Lung (tissue), 11 donors: ENCODE measurements at regions not wholly inside any gene's neighbourhood (a gene's known extent, or its start where the extent isn't known, plus 50 kb on each side); places are given as distances from the start of the nearest gene placed in this dataset.
"Not testable (repeated sequence)": the region's sequence is repeated elsewhere in the genome, so short reads cannot be mapped to it uniquely, and the experiment has no call there.

Source experiments
- ATAC-seq: fragments of 200-7000 bp; cut with Tn5 transposase; one replicate; pipeline ENCODE4 v1.9.1; 2020; ENCODE audit warnings: moderate number of reproducible peaks; ENCODE audit not compliant: insufficient read depth, low FRiP score
- DNase-seq, 3 donors: peaks; one replicate each; pipeline ENCODE4 v3.0.0-alpha.2; 2013 to 2017
- H3K27ac ChIP-seq, 2 donors: one replicate each; pipeline ENCODE4 v1.5.1; 2013; ENCODE audit warnings: mild to moderate bottlenecking in 2 of 2, moderate library complexity in 2 of 2, control low read depth in 1 of 2, inconsistent platforms in 1 of 2, low read depth in 1 of 2, low read length in 1 of 2
- H3K27me3 ChIP-seq, 3 donors: one replicate each; pipeline ENCODE4 v1.5.1; 2013; ENCODE audit warnings: low read length in 2 of 3; ENCODE audit not compliant: control insufficient read depth in 3 of 3, insufficient read depth in 3 of 3
- H3K36me3 ChIP-seq, 4 donors: one replicate each; pipeline ENCODE4 v1.5.1; 2013; ENCODE audit warnings: low read length in 4 of 4, mild to moderate bottlenecking in 1 of 4, moderate library complexity in 1 of 4; ENCODE audit not compliant: control insufficient read depth in 4 of 4, insufficient read depth in 4 of 4
- H3K4me1 ChIP-seq, 5 donors: one replicate each; pipeline ENCODE4 v1.5.1; 2013; ENCODE audit warnings: low read length in 5 of 5, mild to moderate bottlenecking in 2 of 5, moderate library complexity in 1 of 5; ENCODE audit not compliant: control insufficient read depth in 5 of 5, insufficient read depth in 5 of 5
- H3K4me3 ChIP-seq: one replicate; pipeline ENCODE4 v1.5.1; 2013; ENCODE audit warnings: mild to moderate bottlenecking, control low read depth, moderate library complexity
- H3K9ac ChIP-seq, 2 donors: one replicate each; pipeline ENCODE4 v1.5.1; 2013; ENCODE audit warnings: low read length in 2 of 2, control low read depth in 1 of 2; ENCODE audit not compliant: insufficient read depth in 1 of 2
- H3K9me3 ChIP-seq, 4 donors: one replicate each; pipeline ENCODE4 v1.5.1; 2013; ENCODE audit warnings: low read length in 3 of 4, mild to moderate bottlenecking in 1 of 4, moderate library complexity in 1 of 4; ENCODE audit not compliant: control insufficient read depth in 4 of 4, insufficient read depth in 3 of 4
- CTCF ChIP-seq: IDR thresholded peaks from 2 replicates; pipeline ENCODE4 v1.5.1; 2012; ENCODE audit warnings: mild to moderate bottlenecking; ENCODE audit errors: control extremely low read depth, extremely low read depth
- WGBS, 2 donors: extraction: QIAGEN DNeasy Blood & Tissue Kit; methylation state at CpG; one replicate each; pipeline ENCODE4 v1.1.7; 2013; 5-methylcytosine and 5-hydroxymethylcytosine counted together
- donor health status: control.
- donor health status: control.
- donor health status: Bipolar disorder and iron deficiency.
- donor health status: healthy.
- donor health status: DM: yes; HTN: yes; CAD: no.

GRCh38 chr14:29982171-29982570, 54.5 kb upstream of the PRKD1 start:
- Histone ChIP-seq H3K27me3 (no peaks in the 10 kb centered on the region), H3K4me1 (no peaks in the 10 kb centered on the region), H3K4me3 (no peak overlapping the region), H3K9me3 (no peaks in the 10 kb centered on the region), H3K36me3 (no peaks in the 10 kb centered on the region), H3K27ac (no peak overlapping the region), H3K9ac (no peak overlapping the region)
- DNase-seq (no peak), ATAC-seq (no peak)
- WGBS, 2 donors: 90 to 91% methylated on average over 1 of the region's 1 CpG
- TF ChIP-seq CTCF: no peak

GRCh38 chr14:29982993-29983392, 55.3 kb upstream of the PRKD1 start:
- no peak for ATAC-seq
- Histone ChIP-seq H3K4me1 (no peaks in the 10 kb centered on the region), H3K27ac (no peak overlapping the region), H3K36me3 (no peaks in the 10 kb centered on the region), H3K9ac (no peak overlapping the region), H3K9me3 (no peaks in the 10 kb centered on the region), H3K4me3 (no peak overlapping the region), H3K27me3 (no peaks in the 10 kb centered on the region)
- no peak for DNase-seq
- TF ChIP-seq CTCF: no peak
- 64 to 90% methylated on average over 1 of the region's 1 CpG for WGBS, 2 donors

- not testable (repeated sequence) for H3K4me1 ChIP-seq, DNase-seq, H3K27me3 ChIP-seq, H3K27ac ChIP-seq, ATAC-seq, H3K9ac ChIP-seq, H3K4me3 ChIP-seq, H3K9me3 ChIP-seq, H3K36me3 ChIP-seq
- whole genome bisulfite sequencing, 2 donors: 79 to 86% methylated on average over 30 of the region's 30 CpGs
Observed at GRCh38 chr14:29990344-29990857, 62.8 kb upstream of the PRKD1 start.

GRCh38 chr14:29990993-29991392, 63.3 kb upstream of the PRKD1 start:
- Histone ChIP-seq H3K36me3 (no peaks in the 10 kb centered on the region), H3K27ac (no peak overlapping the region), H3K27me3 (no peaks in the 10 kb centered on the region), H3K4me3 (no peak overlapping the region), H3K9me3 (no peaks in the 10 kb centered on the region), H3K4me1 (no peaks in the 10 kb centered on the region), H3K9ac (no peak overlapping the region)
- TF ChIP-seq CTCF: no peak
- DNase-seq (no peak), ATAC-seq (no peak)
- 91 to 97% methylated on average over 2 of the region's 2 CpGs for WGBS, 2 donors
